Esophagus squamous epithelium (tissue), 4 donors: ENCODE measurements at regions not wholly inside any gene's neighbourhood (a gene's known extent, or its start where the extent isn't known, plus 50 kb on each side); places are given as distances from the start of the nearest gene placed in this dataset.

Experiments
- CTCF ChIP-seq, 6 experiments: fragments of 450-650 bp in 4 of 6; fragments of 200-600 bp in 2 of 6; sonication (generic) in 2 of 6; IDR thresholded peaks; one replicate each; pipeline ENCODE4 v1.5.1; 2016 to 2019; ENCODE audit warnings: antibody characterized with exemption in 6 of 6, mild to moderate bottlenecking in 4 of 6, moderate library complexity in 4 of 6
- POLR2A ChIP-seq, 4 donors: fragments of 450-650 bp; IDR thresholded peaks; one replicate each; pipeline ENCODE4 v1.6.1; 2017; ENCODE audit warnings: antibody characterized with exemption in 4 of 4, mild to moderate bottlenecking in 4 of 4, moderate library complexity in 3 of 4

- TF ChIP-seq CTCF (IDR thresholded peaks at IDR 0.05) = no peak
- no peak for TF ChIP-seq POLR2A (IDR thresholded peaks at IDR 0.05)
These were observed 70.6 kb upstream of the ST6GALNAC3 start for GRCh38 chr1:76003946-76004345.
